Karpas-422 (cell line): ENCODE measurements at regions not wholly inside any gene's neighbourhood (a gene's known extent, or its start where the extent isn't known, plus 50 kb on each side); places are given as distances from the start of the nearest gene placed in this dataset.
"Not testable (repeated sequence)": the region's sequence is repeated elsewhere in the genome, so short reads cannot be mapped to it uniquely, and the experiment has no call there.

ENCODE experiments used
- DNase-seq: peaks from one replicate; pipeline ENCODE4 v3.0.0-alpha.2; 2015
- H2AFZ ChIP-seq: fragments of 200-600 bp; sonication (generic); 2 replicates; pipeline ENCODE4 v1.6.1; 2014; ENCODE audit warnings: antibody characterized with exemption, low read length, mixed read lengths
- H3K27ac ChIP-seq: fragments of 200-600 bp; sonication (generic); 2 replicates; pipeline ENCODE4 v1.5.1; 2014; ENCODE audit warnings: mild to moderate bottlenecking, low read length, moderate library complexity
- H3K27me3 ChIP-seq: fragments of 200-600 bp; sonication (generic); 2 replicates; pipeline ENCODE4 v1.6.1; 2014; ENCODE audit warnings: low read length, mixed read lengths
- H3K36me3 ChIP-seq: fragments of 200-600 bp; sonication (generic); 2 replicates; pipeline ENCODE4 v1.6.1; 2014; ENCODE audit warnings: low read length, mixed read lengths; ENCODE audit not compliant: insufficient read depth
- H3K4me1 ChIP-seq: fragments of 200-600 bp; sonication (generic); 2 replicates; pipeline ENCODE4 v1.6.1; 2014; ENCODE audit warnings: mild to moderate bottlenecking, low read length, mixed read lengths
- H3K4me2 ChIP-seq: fragments of 200-600 bp; sonication (generic); 2 replicates; pipeline ENCODE4 v1.6.1; 2014; ENCODE audit warnings: low read length, low read depth, mild to moderate bottlenecking; ENCODE audit not compliant: poor library complexity, severe bottlenecking
- H3K4me3 ChIP-seq: fragments of 200-600 bp; sonication (generic); 2 replicates; pipeline ENCODE4 v1.5.1; 2014; ENCODE audit warnings: mild to moderate bottlenecking, antibody characterized with exemption, low read length, mixed read lengths
- H3K79me2 ChIP-seq: fragments of 200-600 bp; sonication (generic); 2 replicates; pipeline ENCODE4 v1.6.1; 2014; ENCODE audit warnings: mild to moderate bottlenecking, low read length, mixed read lengths
- H3K9ac ChIP-seq: fragments of 200-600 bp; sonication (generic); 2 replicates; pipeline ENCODE4 v1.6.0; 2014; ENCODE audit warnings: low read length
- H3K9me2 ChIP-seq: fragments of 200-600 bp; sonication (generic), shearing (Covaris generic); replicated peaks from 2 replicates; pipeline ENCODE4 v1.6.0; 2014; ENCODE audit warnings: mild to moderate bottlenecking, low read length, moderate library complexity; ENCODE audit not compliant: insufficient read depth
- H3K9me3 ChIP-seq: fragments of 300-700, 200-600 bp; sonication (generic); 2 replicates; pipeline ENCODE4 v1.6.1; 2014; ENCODE audit warnings: low read length, mixed read lengths
- H4K20me1 ChIP-seq: fragments of 200-600 bp; sonication (generic); 2 replicates; pipeline ENCODE4 v1.6.1; 2014; ENCODE audit warnings: mild to moderate bottlenecking, antibody characterized with exemption, low read length, low read depth; ENCODE audit not compliant: insufficient read depth

DNA sequence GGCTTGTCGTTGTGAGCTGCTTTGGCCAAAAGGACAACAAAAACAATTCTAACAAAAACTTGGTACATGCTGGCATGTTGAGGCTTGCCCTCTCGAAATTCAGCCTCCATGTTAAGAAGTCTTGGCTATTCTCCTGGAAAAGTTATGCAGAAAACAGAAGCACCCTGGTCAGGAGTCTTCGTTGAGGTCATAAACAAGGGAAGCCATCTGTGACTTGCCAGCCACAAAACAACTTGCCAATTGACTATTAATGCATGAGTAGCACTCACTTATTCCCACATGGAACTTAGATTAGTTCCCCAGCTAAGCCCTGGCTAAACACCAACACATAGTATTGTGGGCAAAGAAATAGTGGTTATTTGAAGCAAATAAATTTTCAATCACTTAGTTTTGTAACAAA, 521.0 kb upstream of the CHD1 start:
- H3K9me3 ChIP-seq, result no peaks in the 10 kb centered on the region
- no peaks in the 10 kb centered on the region for H3K9me2 ChIP-seq
- no peak overlapping the region for H3K4me2 ChIP-seq
- H3K27ac ChIP-seq, result no peak overlapping the region
- H3K9ac ChIP-seq, result no peak overlapping the region
- H3K4me3 ChIP-seq, result no peak overlapping the region
- DNase-seq, result no peak
- H3K4me1 ChIP-seq, result no peaks in the 10 kb centered on the region
- no peaks in the 10 kb centered on the region for H3K36me3 ChIP-seq
- H3K79me2 ChIP-seq, result no peaks in the 10 kb centered on the region
- H3K27me3 ChIP-seq, result no peaks in the 10 kb centered on the region
- no peak overlapping the region for H2AFZ ChIP-seq
- no peaks in the 10 kb centered on the region for H4K20me1 ChIP-seq

DNA sequence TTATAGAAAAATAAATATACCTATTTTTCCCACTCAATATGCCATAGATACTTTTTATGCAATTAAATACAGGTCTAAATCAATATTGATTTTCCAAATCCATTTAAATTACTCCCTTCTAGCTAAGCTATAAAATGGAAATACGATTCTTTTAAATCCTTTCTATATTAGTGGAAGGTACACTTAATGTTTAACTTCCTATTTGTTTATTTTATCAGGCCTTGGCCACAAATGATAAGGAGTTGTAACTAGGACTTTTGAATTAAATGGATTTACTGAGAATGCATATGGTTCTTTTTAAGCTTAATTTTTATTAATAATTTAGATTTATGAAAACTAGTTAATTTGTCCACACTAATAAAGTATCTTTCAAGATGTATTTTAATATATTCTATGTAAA, 517.0 kb upstream of the CHD1 start:
- no peaks in the 10 kb centered on the region for H3K36me3 ChIP-seq
- H4K20me1 ChIP-seq, result no peaks in the 10 kb centered on the region
- H3K9me3 ChIP-seq, result no peaks in the 10 kb centered on the region
- no peaks in the 10 kb centered on the region for H3K79me2 ChIP-seq
- H2AFZ ChIP-seq, result no peak overlapping the region
- no peak overlapping the region for H3K4me2 ChIP-seq
- no peak overlapping the region for H3K4me3 ChIP-seq
- no peaks in the 10 kb centered on the region for H3K27me3 ChIP-seq
- H3K9me2 ChIP-seq, result no peaks in the 10 kb centered on the region
- no peak for DNase-seq
- no peaks in the 10 kb centered on the region for H3K4me1 ChIP-seq
- no peak overlapping the region for H3K9ac ChIP-seq
- H3K27ac ChIP-seq, result no peak overlapping the region

DNA sequence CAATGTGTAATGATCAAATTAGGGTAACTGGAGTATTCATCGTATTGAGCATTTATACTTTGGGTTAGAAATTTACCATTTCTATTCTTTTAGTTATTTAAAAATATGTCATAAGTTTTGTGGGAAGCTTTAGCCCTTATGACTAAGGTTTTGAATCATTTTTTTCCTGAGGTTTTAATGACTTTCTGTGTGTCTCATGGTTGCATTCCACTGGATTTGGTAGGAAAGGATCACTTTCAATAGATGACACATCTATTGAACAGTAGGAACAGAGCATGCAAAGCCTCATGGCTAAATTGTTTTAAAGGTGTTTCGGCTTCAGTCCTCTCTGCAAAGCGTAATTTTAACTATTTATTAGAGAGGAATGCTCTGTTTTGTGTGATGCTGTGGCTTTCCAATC, 512.4 kb upstream of the CHD1 start:
- H3K4me1 ChIP-seq, result no peaks in the 10 kb centered on the region
- DNase-seq, result no peak
- no peaks in the 10 kb centered on the region for H3K79me2 ChIP-seq
- no peaks in the 10 kb centered on the region for H4K20me1 ChIP-seq
- no peak overlapping the region for H3K9ac ChIP-seq
- H3K9me3 ChIP-seq, result no peaks in the 10 kb centered on the region
- no peak overlapping the region for H3K4me3 ChIP-seq
- no peak overlapping the region for H2AFZ ChIP-seq
- H3K36me3 ChIP-seq, result no peaks in the 10 kb centered on the region
- H3K27me3 ChIP-seq, result no peaks in the 10 kb centered on the region
- H3K9me2 ChIP-seq, result no peaks in the 10 kb centered on the region
- H3K4me2 ChIP-seq, result no peak overlapping the region
- no peak overlapping the region for H3K27ac ChIP-seq

DNA sequence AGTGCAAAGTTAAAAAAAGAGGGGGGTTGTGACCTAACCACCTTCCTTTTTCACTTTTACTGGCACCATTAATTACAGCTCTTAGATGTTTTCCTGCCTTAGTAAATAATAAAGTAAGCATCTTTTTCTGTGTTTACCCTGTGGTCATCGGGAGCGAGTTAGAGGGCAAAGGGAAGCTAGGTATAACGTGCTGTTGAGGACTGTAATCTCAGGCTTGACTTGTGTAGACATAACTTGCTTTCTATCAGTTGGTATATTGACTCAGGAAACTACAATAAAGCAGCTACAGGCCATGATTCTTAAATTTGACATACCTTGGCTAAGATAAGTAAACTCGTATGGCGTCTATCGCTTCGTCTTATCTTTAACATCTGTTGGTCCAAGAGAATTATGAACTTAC, 509.8 kb upstream of the CHD1 start:
- Histone ChIP-seq H3K4me2 (no peak overlapping the region), H3K79me2 (no peaks in the 10 kb centered on the region), H3K4me1 (no peaks in the 10 kb centered on the region), H3K4me3 (no peak overlapping the region), H3K36me3 (no peaks in the 10 kb centered on the region), H3K9me3 (no peaks in the 10 kb centered on the region), H2AFZ (no peak overlapping the region), H3K9ac (no peak overlapping the region), H3K27ac (no peak overlapping the region), H4K20me1 (no peaks in the 10 kb centered on the region), H3K27me3 (no peaks in the 10 kb centered on the region), H3K9me2 (no peaks in the 10 kb centered on the region)
- DNase-seq, result no peak

DNA sequence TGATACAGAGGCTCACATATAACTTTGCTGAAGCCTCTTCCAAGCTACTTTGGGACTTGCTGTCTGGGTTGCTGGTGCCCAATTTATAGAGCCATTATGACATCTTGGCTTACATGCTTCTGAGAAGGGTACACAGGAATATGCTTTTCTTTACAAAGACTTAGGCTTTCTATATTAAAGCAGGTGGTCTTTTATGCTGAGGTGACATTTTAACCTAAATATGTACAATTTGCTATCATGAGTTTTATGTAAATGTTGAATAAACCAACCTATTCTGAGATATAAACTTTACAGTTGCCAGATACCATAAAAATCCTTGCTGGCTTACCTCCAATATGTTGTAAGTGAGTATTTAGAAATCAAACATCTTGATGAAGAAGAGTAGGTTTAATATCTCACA, 509.2 kb upstream of the CHD1 start:
- no peaks in the 10 kb centered on the region for H3K36me3 ChIP-seq
- H3K9me3 ChIP-seq, result no peaks in the 10 kb centered on the region
- H3K4me1 ChIP-seq, result no peaks in the 10 kb centered on the region
- no peak overlapping the region for H3K9ac ChIP-seq
- no peak overlapping the region for H3K4me3 ChIP-seq
- H3K27me3 ChIP-seq, result no peaks in the 10 kb centered on the region
- no peaks in the 10 kb centered on the region for H4K20me1 ChIP-seq
- no peak overlapping the region for H3K27ac ChIP-seq
- H3K9me2 ChIP-seq, result no peaks in the 10 kb centered on the region
- no peak for DNase-seq
- H2AFZ ChIP-seq, result no peak overlapping the region
- H3K4me2 ChIP-seq, result no peak overlapping the region
- H3K79me2 ChIP-seq, result no peaks in the 10 kb centered on the region

DNA sequence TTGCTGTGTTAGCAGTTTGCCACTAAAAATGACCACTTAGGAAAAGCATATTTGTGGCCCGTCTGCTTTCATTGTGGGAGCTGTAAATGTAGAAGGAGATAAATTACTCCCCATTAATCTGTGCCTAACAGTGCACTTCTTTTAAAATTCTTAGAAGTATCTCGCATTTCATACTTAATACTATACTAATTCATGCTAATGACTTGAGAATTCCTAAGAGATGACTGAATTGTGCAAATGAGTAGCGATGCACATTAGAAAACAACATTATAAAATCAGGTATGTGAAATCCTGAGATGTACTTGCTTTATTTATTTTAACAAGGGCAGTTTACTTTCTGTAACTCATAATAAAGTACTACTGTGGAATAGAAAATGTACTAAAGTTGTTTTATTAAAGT, 494.6 kb upstream of the CHD1 start:
- H3K9me3 ChIP-seq, H4K20me1 ChIP-seq, H3K27me3 ChIP-seq, DNase-seq, H3K4me3 ChIP-seq, H3K4me2 ChIP-seq, H3K9ac ChIP-seq, H3K27ac ChIP-seq, H3K4me1 ChIP-seq, H3K9me2 ChIP-seq, H3K79me2 ChIP-seq, H3K36me3 ChIP-seq, H2AFZ ChIP-seq: not testable (repeated sequence)

DNA sequence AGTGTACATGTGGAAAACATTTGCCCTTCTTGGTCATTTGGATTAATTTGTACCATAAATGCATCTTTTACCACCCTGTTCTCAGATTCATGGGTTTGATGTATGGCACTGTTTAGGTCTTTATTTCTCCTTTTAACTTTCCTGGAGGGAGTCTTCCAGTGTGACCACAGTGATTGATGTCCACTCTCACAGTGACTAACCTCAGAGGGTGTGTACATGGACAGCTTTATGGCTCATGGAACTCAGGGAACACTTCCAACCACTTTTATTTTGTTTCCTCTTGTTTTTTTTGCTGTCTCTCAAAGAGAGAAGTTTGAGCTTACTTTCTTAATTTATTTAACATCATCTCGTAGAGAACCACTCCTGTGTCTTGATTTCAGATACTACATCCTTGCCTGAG, 489.8 kb upstream of the CHD1 start:
- H3K9ac ChIP-seq, H3K4me2 ChIP-seq, H2AFZ ChIP-seq, H3K36me3 ChIP-seq, H3K9me3 ChIP-seq, DNase-seq, H4K20me1 ChIP-seq, H3K4me3 ChIP-seq, H3K27ac ChIP-seq, H3K79me2 ChIP-seq, H3K4me1 ChIP-seq, H3K9me2 ChIP-seq, H3K27me3 ChIP-seq: not testable (repeated sequence)

DNA sequence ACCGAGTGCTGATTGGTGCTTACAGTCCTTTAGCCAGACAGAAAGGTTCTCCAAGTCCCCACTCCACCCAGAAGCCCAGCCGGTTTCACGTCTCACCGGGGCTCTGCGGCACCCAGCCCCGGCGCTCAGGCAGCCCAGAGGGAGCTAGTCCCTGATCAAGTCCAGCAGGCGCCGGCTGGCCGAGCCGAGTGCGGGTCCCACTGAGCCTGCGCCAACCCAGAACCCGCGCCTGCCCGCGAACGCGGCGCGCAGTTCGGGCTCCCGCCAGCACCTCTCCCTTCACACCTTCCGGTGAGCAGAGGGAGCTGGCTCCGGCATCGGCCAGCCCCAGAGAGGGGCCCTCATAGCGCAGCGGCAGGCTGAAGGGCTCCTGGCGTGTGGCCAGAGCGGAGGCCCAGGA, 481.6 kb upstream of the CHD1 start:
- not testable (repeated sequence) for H3K9me3 ChIP-seq, H3K27me3 ChIP-seq, DNase-seq, H3K4me2 ChIP-seq, H3K9ac ChIP-seq, H3K9me2 ChIP-seq, H3K4me3 ChIP-seq, H4K20me1 ChIP-seq, H2AFZ ChIP-seq, H3K4me1 ChIP-seq, H3K36me3 ChIP-seq, H3K27ac ChIP-seq, H3K79me2 ChIP-seq

DNA sequence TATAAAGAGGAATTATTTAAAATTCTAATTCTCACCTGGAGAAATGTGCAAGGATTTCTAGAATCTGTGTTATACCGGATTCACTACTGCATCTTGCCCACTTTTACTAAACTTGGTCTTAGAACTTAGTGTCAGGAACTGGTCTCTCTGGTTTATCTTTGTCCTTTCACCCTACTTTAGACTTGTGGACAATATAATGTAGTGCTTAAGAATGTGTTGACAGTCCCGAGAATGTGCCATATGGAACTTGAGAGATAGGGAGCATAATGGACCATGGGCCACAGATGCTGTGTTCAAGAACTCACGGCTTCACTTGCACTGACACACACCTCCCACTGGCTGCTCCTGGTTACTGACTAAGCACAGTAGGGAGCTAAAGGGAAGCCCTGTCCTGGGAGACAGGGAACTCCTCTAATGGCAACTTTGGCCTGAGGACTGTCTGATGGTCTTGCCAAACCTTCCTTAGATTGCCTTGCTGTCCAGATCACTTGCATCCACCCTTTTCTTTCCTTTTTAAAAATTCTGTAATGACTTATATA, 476.0 kb upstream of the CHD1 start:
- H2AFZ ChIP-seq, DNase-seq, H3K9ac ChIP-seq, H3K27ac ChIP-seq, H3K27me3 ChIP-seq, H3K79me2 ChIP-seq, H3K4me2 ChIP-seq, H3K4me3 ChIP-seq, H3K9me2 ChIP-seq, H3K4me1 ChIP-seq, H3K9me3 ChIP-seq, H3K36me3 ChIP-seq, H4K20me1 ChIP-seq: not testable (repeated sequence)
